ENCODE measurements at regions not wholly inside any gene's neighbourhood (a gene's known extent, or its start where the extent isn't known, plus 50 kb on each side); places are given as distances from the start of the nearest gene placed in this dataset.

- Histone ChIP-seq H3K4me2 (ENCODE audit: low read depth, low read length, poor library complexity, severe bottlenecking) (no peak overlapping the region), H3K36me3 (ENCODE audit: low read length) (no peaks in the 10 kb centered on the region)
These were observed 461.6 kb downstream of the LIG4 start for GRCh38 chr13:107753748-107754147.

GRCh38 chr13:107753291-107753690 lies 462.0 kb downstream of the LIG4 start:
- Histone ChIP-seq H3K79me2 (ENCODE audit: insufficient read depth, low read length) (no peaks in the 10 kb centered on the region), H3K36me3 (ENCODE audit: low read length) (no peaks in the 10 kb centered on the region), H3K9me3 (ENCODE audit: insufficient read depth, low read length) (no peaks in the 10 kb centered on the region), H2AFZ (ENCODE audit: low read depth, low read length, severe bottlenecking) (no peak overlapping the region), H3K4me3 (ENCODE audit: insufficient read depth, low read length, poor library complexity, severe bottlenecking) (no peak overlapping the region), H3K4me2 (ENCODE audit: low read depth, low read length, poor library complexity, severe bottlenecking) (no peak overlapping the region), H3F3A (ENCODE audit: insufficient read depth) (no peaks in the 10 kb centered on the region), H3K9ac (ENCODE audit: low read length) (no peak overlapping the region), H3K9me2 (replicated peaks; ENCODE audit: insufficient read depth, low read length) (no peaks in the 10 kb centered on the region), H3K27me3 (ENCODE audit: low read length) (no peaks in the 10 kb centered on the region), H4K20me1 (ENCODE audit: low read depth, low read length) (no peaks in the 10 kb centered on the region), H3K27ac (ENCODE audit: low read depth, low read length) (no peak overlapping the region)
- TF ChIP-seq CTCF (IDR thresholded peaks at IDR 0.05; ENCODE audit: insufficient read depth, low read length, poor library complexity, severe bottlenecking) (no peak), EZH2phosphoT487 (conservative IDR thresholded peaks at IDR 0.05; ENCODE audit: low read length) (no peak)

More at GRCh38 chr13:107753748-107754147, 461.6 kb downstream of the LIG4 start:
- Histone ChIP-seq H4K20me1 (ENCODE audit: low read depth, low read length) (no peaks in the 10 kb centered on the region), H3K27ac (ENCODE audit: low read depth, low read length) (no peak overlapping the region), H3K79me2 (ENCODE audit: insufficient read depth, low read length) (no peaks in the 10 kb centered on the region), H2AFZ (ENCODE audit: low read depth, low read length, severe bottlenecking) (no peak overlapping the region), H3K9me3 (ENCODE audit: insufficient read depth, low read length) (no peaks in the 10 kb centered on the region), H3F3A (ENCODE audit: insufficient read depth) (no peaks in the 10 kb centered on the region), H3K27me3 (ENCODE audit: low read length) (no peaks in the 10 kb centered on the region), H3K4me3 (ENCODE audit: insufficient read depth, low read length, poor library complexity, severe bottlenecking) (no peak overlapping the region), H3K9ac (ENCODE audit: low read length) (no peak overlapping the region), H3K9me2 (replicated peaks; ENCODE audit: insufficient read depth, low read length) (no peaks in the 10 kb centered on the region)
- no peak for TF ChIP-seq CTCF (IDR thresholded peaks at IDR 0.05; ENCODE audit: insufficient read depth, low read length, poor library complexity, severe bottlenecking)
- TF ChIP-seq EZH2phosphoT487 (conservative IDR thresholded peaks at IDR 0.05; ENCODE audit: low read length), result no peak

- Histone ChIP-seq H2AFZ (ENCODE audit: low read depth, low read length, severe bottlenecking) (no peak overlapping the region), H3K36me3 (ENCODE audit: low read length) (no peaks in the 10 kb centered on the region), H3K27ac (ENCODE audit: low read depth, low read length) (no peak overlapping the region), H3K27me3 (ENCODE audit: low read length) (no peaks in the 10 kb centered on the region), H3K9me2 (replicated peaks; ENCODE audit: insufficient read depth, low read length) (no peaks in the 10 kb centered on the region), H3K79me2 (ENCODE audit: insufficient read depth, low read length) (no peaks in the 10 kb centered on the region), H3K4me3 (ENCODE audit: insufficient read depth, low read length, poor library complexity, severe bottlenecking) (no peak overlapping the region), H3K4me2 (ENCODE audit: low read depth, low read length, poor library complexity, severe bottlenecking) (no peak overlapping the region), H3K9ac (ENCODE audit: low read length) (no peak overlapping the region), H3F3A (ENCODE audit: insufficient read depth) (no peaks in the 10 kb centered on the region), H4K20me1 (ENCODE audit: low read depth, low read length) (no peaks in the 10 kb centered on the region), H3K9me3 (ENCODE audit: insufficient read depth, low read length) (no peaks in the 10 kb centered on the region)
- TF ChIP-seq CTCF (IDR thresholded peaks at IDR 0.05; ENCODE audit: insufficient read depth, low read length, poor library complexity, severe bottlenecking) (no peak), EZH2phosphoT487 (conservative IDR thresholded peaks at IDR 0.05; ENCODE audit: low read length) (no peak)
These were observed 471.4 kb downstream of the LIG4 start for GRCh38 chr13:107743983-107744382.

Data from SU-DHL-6 (cell line).